Sigmoid colon (tissue), 4 donors: ENCODE measurements at regions not wholly inside any gene's neighbourhood (a gene's known extent, or its start where the extent isn't known, plus 50 kb on each side); places are given as distances from the start of the nearest gene placed in this dataset.

Experiments used
- POLR2A ChIP-seq, 2 donors: fragments of 450-650 bp; IDR thresholded peaks; one replicate each; pipeline ENCODE4 v1.6.1; 2016; ENCODE audit warnings: antibody characterized with exemption in 2 of 2, mild to moderate bottlenecking in 2 of 2, moderate library complexity in 2 of 2
- POLR2AphosphoS5 ChIP-seq, 4 donors: sonication (generic); formaldehyde crosslinking; IDR thresholded peaks; one replicate each; pipeline ENCODE4 v1.6.1; 2017; ENCODE audit warnings: antibody characterized with exemption in 4 of 4
- TF ChIP-seq, protein P1 (sequence below), 4 experiments: fragments of 450-650 bp in 3 of 4; fragments of 200-600 bp in 1 of 4; IDR thresholded peaks; one replicate each; pipeline ENCODE4 v1.5.1; 2016 to 2019; ENCODE audit warnings: antibody characterized with exemption in 4 of 4, mild to moderate bottlenecking in 3 of 4, moderate library complexity in 2 of 4

DNA sequence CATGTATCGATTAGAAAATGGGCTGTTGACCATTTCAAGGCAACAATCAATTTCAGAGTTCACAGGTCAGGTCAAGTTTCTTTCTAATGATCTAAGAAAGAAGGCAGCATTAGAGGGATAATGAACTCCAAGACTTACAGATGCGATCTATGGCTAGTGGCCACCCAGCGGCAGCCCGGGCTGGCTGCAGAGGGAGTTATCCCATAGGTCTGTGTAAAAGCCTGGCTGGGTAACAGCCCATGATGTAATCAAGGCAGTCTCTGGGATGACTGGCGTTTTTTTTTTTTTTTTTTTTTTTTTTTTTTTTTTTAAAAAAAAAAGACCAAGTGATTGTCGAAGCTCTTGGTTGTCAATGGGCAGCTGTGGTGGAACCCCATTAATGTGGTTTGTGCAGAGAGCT lies 171.1 kb upstream of the SKOR2 start:
- no peak for TF ChIP-seq POLR2A (IDR thresholded peaks at IDR 0.05)
- TF ChIP-seq, protein P1, sequence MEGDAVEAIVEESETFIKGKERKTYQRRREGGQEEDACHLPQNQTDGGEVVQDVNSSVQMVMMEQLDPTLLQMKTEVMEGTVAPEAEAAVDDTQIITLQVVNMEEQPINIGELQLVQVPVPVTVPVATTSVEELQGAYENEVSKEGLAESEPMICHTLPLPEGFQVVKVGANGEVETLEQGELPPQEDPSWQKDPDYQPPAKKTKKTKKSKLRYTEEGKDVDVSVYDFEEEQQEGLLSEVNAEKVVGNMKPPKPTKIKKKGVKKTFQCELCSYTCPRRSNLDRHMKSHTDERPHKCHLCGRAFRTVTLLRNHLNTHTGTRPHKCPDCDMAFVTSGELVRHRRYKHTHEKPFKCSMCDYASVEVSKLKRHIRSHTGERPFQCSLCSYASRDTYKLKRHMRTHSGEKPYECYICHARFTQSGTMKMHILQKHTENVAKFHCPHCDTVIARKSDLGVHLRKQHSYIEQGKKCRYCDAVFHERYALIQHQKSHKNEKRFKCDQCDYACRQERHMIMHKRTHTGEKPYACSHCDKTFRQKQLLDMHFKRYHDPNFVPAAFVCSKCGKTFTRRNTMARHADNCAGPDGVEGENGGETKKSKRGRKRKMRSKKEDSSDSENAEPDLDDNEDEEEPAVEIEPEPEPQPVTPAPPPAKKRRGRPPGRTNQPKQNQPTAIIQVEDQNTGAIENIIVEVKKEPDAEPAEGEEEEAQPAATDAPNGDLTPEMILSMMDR (IDR thresholded peaks at IDR 0.05): no peak
- TF ChIP-seq POLR2AphosphoS5 (IDR thresholded peaks at IDR 0.05): no peak
